HepG2 (cell line): ENCODE measurements at regions not wholly inside any gene's neighbourhood (a gene's known extent, or its start where the extent isn't known, plus 50 kb on each side); places are given as distances from the start of the nearest gene placed in this dataset.

Experiments
- ADNP ChIP-seq: sonication (generic); formaldehyde crosslinking; IDR thresholded peaks from 2 replicates; pipeline ENCODE4 v1.4.0; 2020; ENCODE audit warnings: missing genetic modification reagents
- CCDC6 ChIP-seq: sonication (generic); formaldehyde crosslinking; IDR thresholded peaks from 2 replicates; pipeline ENCODE4 v1.8.1; 2022; ENCODE audit warnings: mild to moderate bottlenecking, missing genetic modification reagents, moderate library complexity
- CEBPB ChIP-seq: IDR thresholded peaks from 2 replicates; pipeline ENCODE4 v1.6.1; 2011; ENCODE audit warnings: low read depth, low read length, improper control_type of control experiment, borderline replicate concordance
- ELK4 ChIP-seq: sonication (generic); formaldehyde crosslinking; IDR thresholded peaks from 2 replicates; pipeline ENCODE4 v1.9.0; 2021; ENCODE audit warnings: missing genetic modification reagents, borderline replicate concordance
- EP300 ChIP-seq, 3 experiments: sonication (generic) in 1 of 3; formaldehyde crosslinking in 1 of 3; IDR thresholded peaks; 2 replicates each; pipeline versions ENCODE4 v1.5.1 to v1.6.1; 2011 to 2020; ENCODE audit warnings: low read depth in 2 of 3, low read length in 2 of 3, borderline replicate concordance in 1 of 3, improper control_type of control experiment in 1 of 3, mild to moderate bottlenecking in 1 of 3, missing genetic modification reagents in 1 of 3, moderate library complexity in 1 of 3
- ETV5 ChIP-seq: IDR thresholded peaks from 2 replicates; pipeline ENCODE4 v1.6.1; 2018; ENCODE audit warnings: missing biosample characterization, missing genetic modification reagents, inconsistent platforms, borderline replicate concordance
- FOSL1 ChIP-seq: sonication (generic); formaldehyde crosslinking; IDR thresholded peaks from 2 replicates; pipeline ENCODE4 v1.9.0; 2021; ENCODE audit warnings: missing genetic modification reagents, borderline replicate concordance
- FOXA1 ChIP-seq, 2 experiments: fragments of 450-650 bp in 1 of 2; sonication (generic) in 1 of 2; formaldehyde crosslinking in 1 of 2; IDR thresholded peaks; 2 replicates each; pipeline versions ENCODE4 v1.4.0 to v1.6.1; 2016 to 2020; ENCODE audit warnings: missing genetic modification reagents in 1 of 2
- HCFC1 ChIP-seq: fragments of 150-350 bp; IDR thresholded peaks from 2 replicates; pipeline ENCODE4 v1.6.1; 2014; ENCODE audit warnings: low read depth, low read length
- JDP2 ChIP-seq: sonication (generic); formaldehyde crosslinking; IDR thresholded peaks from 2 replicates; pipeline ENCODE4 v1.8.1; 2022; ENCODE audit warnings: missing genetic modification reagents, borderline replicate concordance
- MAFG ChIP-seq: sonication (generic); formaldehyde crosslinking; IDR thresholded peaks from 2 replicates; pipeline ENCODE4 v1.5.1; 2020; ENCODE audit warnings: mild to moderate bottlenecking, missing genetic modification reagents
- NFE2 ChIP-seq: sonication (generic); formaldehyde crosslinking; IDR thresholded peaks from 2 replicates; pipeline ENCODE4 v1.4.0; 2020; ENCODE audit warnings: missing genetic modification reagents
- NFKB2 ChIP-seq: sonication (generic); formaldehyde crosslinking; IDR thresholded peaks from 2 replicates; pipeline ENCODE4 v1.4.0; 2020; ENCODE audit warnings: missing genetic modification reagents, borderline replicate concordance
- NR2F2 ChIP-seq: IDR thresholded peaks from 2 replicates; pipeline ENCODE4 v1.6.1; 2012; ENCODE audit warnings: low read depth, inconsistent platforms, borderline replicate concordance
- SALL2 ChIP-seq: sonication (generic); formaldehyde crosslinking; IDR thresholded peaks from 2 replicates; pipeline ENCODE4 v1.8.1; 2023; ENCODE audit warnings: mild to moderate bottlenecking, missing genetic modification reagents, inconsistent platforms
- SATB2 ChIP-seq: sonication (generic); formaldehyde crosslinking; IDR thresholded peaks from 2 replicates; pipeline ENCODE4 v1.5.0; 2020; ENCODE audit warnings: missing genetic modification reagents
- SCMH1 ChIP-seq: sonication (generic); formaldehyde crosslinking; IDR thresholded peaks from 2 replicates; pipeline ENCODE4 v1.9.0; 2021; ENCODE audit warnings: missing genetic modification reagents, mild to moderate bottlenecking, borderline replicate concordance
- SOX6 ChIP-seq, 2 experiments: fragments of 450-650 bp in 1 of 2; sonication (generic) in 1 of 2; formaldehyde crosslinking in 1 of 2; IDR thresholded peaks; 2 replicates each; pipeline versions ENCODE4 v1.4.0 to v1.6.1; 2017 to 2020; ENCODE audit warnings: antibody characterized with exemption in 1 of 2, mild to moderate bottlenecking in 1 of 2, missing genetic modification reagents in 1 of 2
- SPEN ChIP-seq: sonication (generic); formaldehyde crosslinking; IDR thresholded peaks from 2 replicates; pipeline ENCODE4 v1.5.1; 2020; ENCODE audit warnings: low read depth, mild to moderate bottlenecking, missing genetic modification reagents
- SUZ12 ChIP-seq: fragments of 150-350 bp; IDR thresholded peaks from 2 replicates; pipeline ENCODE4 v1.6.1; 2014; ENCODE audit warnings: low read depth, low read length
- TBL1XR1 ChIP-seq: fragments of 150-350 bp; IDR thresholded peaks from 2 replicates; pipeline ENCODE4 v1.6.1; 2014; ENCODE audit warnings: borderline replicate concordance, low read length; ENCODE audit not compliant: partially characterized antibody
- ZBTB37 ChIP-seq: sonication (generic); formaldehyde crosslinking; IDR thresholded peaks from 2 replicates; pipeline ENCODE4 v1.4.0; 2020; ENCODE audit warnings: mild to moderate bottlenecking, missing genetic modification reagents
- ZNF138 ChIP-seq: sonication (generic); formaldehyde crosslinking; IDR thresholded peaks from 2 replicates; pipeline ENCODE4 v1.5.0; 2020; ENCODE audit warnings: mild to moderate bottlenecking, low read depth, missing genetic modification reagents
- ZNF614 ChIP-seq: IDR thresholded peaks from 2 replicates; pipeline ENCODE4 v1.6.1; 2018; ENCODE audit warnings: missing biosample characterization, missing genetic modification reagents, inconsistent platforms, borderline replicate concordance
- ZNF616 ChIP-seq: sonication (generic); formaldehyde crosslinking; IDR thresholded peaks from 2 replicates; pipeline ENCODE4 v1.5.0; 2020; ENCODE audit warnings: low read depth, mild to moderate bottlenecking, missing genetic modification reagents

DNA sequence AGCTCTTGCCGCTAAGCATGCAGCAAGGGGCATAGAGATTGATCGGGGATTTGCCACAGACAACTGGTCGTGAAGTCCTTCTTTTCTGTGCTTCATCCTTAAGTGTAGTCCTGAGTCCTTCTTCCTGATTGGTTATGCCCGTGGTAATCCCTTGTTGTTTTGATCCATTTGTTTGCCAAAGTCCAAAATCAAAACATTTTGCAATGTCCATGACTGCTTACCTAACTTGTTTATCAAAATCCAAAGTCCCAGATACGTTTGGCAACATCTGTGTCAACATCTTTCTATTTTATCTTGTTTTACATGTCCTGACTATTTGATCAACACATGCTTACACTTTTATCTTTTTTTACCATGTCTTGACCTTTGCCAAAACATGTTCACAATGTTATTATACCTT, 229.0 kb upstream of the ZNF804A start (continued):
- TF ChIP-seq FOXA1 (IDR thresholded peaks at IDR 0.05) (no peak), FOXA1 (CRISPR knock-in tag; IDR thresholded peaks at IDR 0.05) (no peak), NR2F2 (peak; percentile 32; the same call in 1 of the 2 replicates), HCFC1 (no peak), JDP2 (CRISPR knock-in tag) (no peak), ZNF614 (CRISPR knock-in tag) (no peak), ZNF138 (no peak), SOX6 (IDR thresholded peaks at IDR 0.05) (no peak), SOX6 (CRISPR knock-in tag; IDR thresholded peaks at IDR 0.05) (peak; percentile 40; the same call in 1 of the 2 replicates), ZNF616 (CRISPR knock-in tag) (no peak), SPEN (no peak), ZBTB37 (0 out of 2 replicates have a peak, but pooled peaks have one; percentile 47), CCDC6 (no peak), TBL1XR1 (no peak), SCMH1 (CRISPR knock-in tag) (no peak), FOSL1 (CRISPR knock-in tag) (no peak), ADNP (no peak), NFKB2 (CRISPR knock-in tag) (no peak), MAFG (CRISPR knock-in tag) (no peak), SUZ12 (no peak), SALL2 (CRISPR knock-in tag) (no peak), ETV5 (CRISPR knock-in tag) (no peak), EP300 (IDR thresholded peaks at IDR 0.05; ENCODE audit: low read depth in 2 of 2, low read length in 2 of 2) (peak in 1 of 2 experiments; percentile 50; a peak in 2 of 4 replicates), EP300 (CRISPR knock-in tag; IDR thresholded peaks at IDR 0.05; ENCODE audit: borderline replicate concordance) (no peak), CEBPB (peak; percentile 80), NFE2 (no peak), ELK4 (CRISPR knock-in tag) (no peak), SATB2 (CRISPR knock-in tag) (no peak)
